Anterior cingulate cortex (tissue), 58 donors: ENCODE measurements at regions not wholly inside any gene's neighbourhood (a gene's known extent, or its start where the extent isn't known, plus 50 kb on each side); places are given as distances from the start of the nearest gene placed in this dataset.

Source experiments
- DNase-seq, 58 donors: peaks; one replicate each; lab custom pipeline; 2025; lab: John Stamatoyannopoulos, UW

- no peak for DNase-seq
Observed at GRCh38 chr10:90306187-90306586, 551.7 kb downstream of the HTR7 start.

- DNase-seq = no peak
Observed at GRCh38 chr10:90308223-90308622, 549.6 kb downstream of the HTR7 start.

- DNase-seq = no peak
Observed at GRCh38 chr10:90313576-90314325, 544.1 kb downstream of the HTR7 start.

GRCh38 chr10:90314718-90315117 lies 543.1 kb downstream of the HTR7 start:
- DNase-seq = no peak

GRCh38 chr10:90317172-90317571 lies 540.7 kb downstream of the HTR7 start:
- peak in 1 of 58 donors; percentile 19 for DNase-seq

- DNase-seq = no peak
Observed at GRCh38 chr10:90318659-90319058, 539.2 kb downstream of the HTR7 start.

GRCh38 chr10:90319188-90319914 lies 538.5 kb downstream of the HTR7 start:
- peak in 5 of 58 donors; percentile 0 to 29 (median 1) for DNase-seq

GRCh38 chr10:90321132-90321816 lies 536.6 kb downstream of the HTR7 start:
- no peak for DNase-seq

- DNase-seq = no peak
Observed at GRCh38 chr10:90326498-90327267, 531.2 kb downstream of the HTR7 start.

- no peak for DNase-seq
Observed at GRCh38 chr10:90327611-90328010, 530.2 kb downstream of the HTR7 start.

GRCh38 chr10:90328459-90328858 lies 529.4 kb downstream of the HTR7 start:
- no peak for DNase-seq

GRCh38 chr10:90328896-90329295 lies 528.9 kb downstream of the HTR7 start:
- no peak for DNase-seq

GRCh38 chr10:90337316-90337715 lies 520.5 kb downstream of the HTR7 start:
- no peak for DNase-seq

- no peak for DNase-seq
Observed at GRCh38 chr10:90342480-90342879, 515.4 kb downstream of the HTR7 start.

GRCh38 chr10:90344226-90344625 lies 513.6 kb downstream of the HTR7 start:
- DNase-seq = no peak

- no peak for DNase-seq
Observed at GRCh38 chr10:90347239-90347638, 510.6 kb downstream of the HTR7 start.

GRCh38 chr10:90350122-90350521 lies 507.7 kb downstream of the HTR7 start:
- no peak for DNase-seq

GRCh38 chr10:90352288-90352687 lies 505.6 kb downstream of the HTR7 start:
- no peak for DNase-seq

- no peak for DNase-seq
Observed at GRCh38 chr10:90354914-90355313, 502.9 kb downstream of the HTR7 start.

- no peak for DNase-seq
Observed at GRCh38 chr10:90363799-90364483, 493.9 kb downstream of the HTR7 start.
